Ascending aorta (tissue), 2 donors: ENCODE measurements at regions not wholly inside any gene's neighbourhood (a gene's known extent, or its start where the extent isn't known, plus 50 kb on each side); places are given as distances from the start of the nearest gene placed in this dataset.

Source experiments
- DNase-seq, 2 donors: peaks; one replicate each; pipeline ENCODE4 v3.0.0-alpha.2; 2019; ENCODE audit warnings: low spot score in 2 of 2
- H3K27ac ChIP-seq, 2 donors: fragments of 200-600 bp; sonication (generic); one replicate each; pipeline ENCODE4 v1.5.1; 2016 to 2017; ENCODE audit warnings: mild to moderate bottlenecking in 1 of 2
- H3K27me3 ChIP-seq: fragments of 200-600 bp; sonication (generic); one replicate; pipeline ENCODE4 v1.5.1; 2017
- H3K36me3 ChIP-seq, 2 donors: fragments of 200-600 bp; sonication (generic); one replicate each; pipeline ENCODE4 v1.5.1; 2016
- H3K4me1 ChIP-seq, 2 donors: fragments of 200-600 bp; sonication (generic); one replicate each; pipeline ENCODE4 v1.5.1; 2016 to 2017; ENCODE audit warnings: mild to moderate bottlenecking in 1 of 2
- H3K4me3 ChIP-seq, 2 donors: fragments of 200-600 bp; sonication (generic); one replicate each; pipeline ENCODE4 v1.5.1; 2016 to 2017; ENCODE audit warnings: mild to moderate bottlenecking in 1 of 2
- H3K9me3 ChIP-seq, 2 donors: fragments of 200-600 bp; sonication (generic); one replicate each; pipeline ENCODE4 v1.5.1; 2016
- intact Hi-C: fragments of 100-400 bp; cut with DNase I; formaldehyde crosslinking; loops from one replicate; pipeline ENCODE4 v1.15.1; 2023
- TF ChIP-seq, protein P1 (sequence below), 3 experiments: fragments of 200-600 bp in 2 of 3; fragments of 450-650 bp in 1 of 3; sonication (generic) in 2 of 3; IDR thresholded peaks; one replicate each; pipeline ENCODE4 v1.5.1; 2016 to 2019; ENCODE audit warnings: antibody characterized with exemption in 3 of 3, mild to moderate bottlenecking in 1 of 3, moderate library complexity in 1 of 3

DNA sequence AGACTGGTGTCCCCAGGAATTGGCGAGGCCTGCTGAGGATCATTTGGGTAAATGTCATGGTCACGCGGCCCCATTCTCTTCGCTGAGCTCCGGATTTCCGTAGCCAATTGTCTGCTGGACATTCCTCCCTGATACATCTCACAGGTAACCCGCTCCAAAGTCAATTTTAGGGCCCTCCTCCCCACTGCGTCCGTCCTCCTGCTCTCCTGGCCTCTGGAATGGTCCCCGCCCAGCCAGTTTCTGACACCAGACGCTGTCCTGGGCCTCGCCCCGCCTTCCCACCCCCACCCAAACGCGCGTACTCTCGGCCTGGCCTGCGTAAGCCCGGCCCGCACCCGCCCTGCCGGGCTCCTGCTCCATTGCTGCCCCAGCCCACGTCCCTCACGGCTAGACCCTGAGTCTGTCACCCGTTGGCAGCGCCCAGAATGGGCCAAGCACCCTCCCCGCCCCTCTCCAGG is 202.0 kb downstream of the AUH start:
- Histone ChIP-seq H3K9me3 (no peaks in the 10 kb centered on the region), H3K27me3 (no peaks in the 10 kb centered on the region), H3K36me3 (no peaks in the 10 kb centered on the region), H3K27ac (no peak overlapping the region), H3K4me3 (peak overlapping the region in 1 of 2 donors; percentile 53), H3K4me1 (peaks cover 0 to 7% of the 10 kb centered on the region in 2 donors)
- intact Hi-C loops = no loop called here
- TF ChIP-seq, protein P1, sequence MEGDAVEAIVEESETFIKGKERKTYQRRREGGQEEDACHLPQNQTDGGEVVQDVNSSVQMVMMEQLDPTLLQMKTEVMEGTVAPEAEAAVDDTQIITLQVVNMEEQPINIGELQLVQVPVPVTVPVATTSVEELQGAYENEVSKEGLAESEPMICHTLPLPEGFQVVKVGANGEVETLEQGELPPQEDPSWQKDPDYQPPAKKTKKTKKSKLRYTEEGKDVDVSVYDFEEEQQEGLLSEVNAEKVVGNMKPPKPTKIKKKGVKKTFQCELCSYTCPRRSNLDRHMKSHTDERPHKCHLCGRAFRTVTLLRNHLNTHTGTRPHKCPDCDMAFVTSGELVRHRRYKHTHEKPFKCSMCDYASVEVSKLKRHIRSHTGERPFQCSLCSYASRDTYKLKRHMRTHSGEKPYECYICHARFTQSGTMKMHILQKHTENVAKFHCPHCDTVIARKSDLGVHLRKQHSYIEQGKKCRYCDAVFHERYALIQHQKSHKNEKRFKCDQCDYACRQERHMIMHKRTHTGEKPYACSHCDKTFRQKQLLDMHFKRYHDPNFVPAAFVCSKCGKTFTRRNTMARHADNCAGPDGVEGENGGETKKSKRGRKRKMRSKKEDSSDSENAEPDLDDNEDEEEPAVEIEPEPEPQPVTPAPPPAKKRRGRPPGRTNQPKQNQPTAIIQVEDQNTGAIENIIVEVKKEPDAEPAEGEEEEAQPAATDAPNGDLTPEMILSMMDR (IDR thresholded peaks at IDR 0.05) = no peak
- DNase-seq = no peak

DNA sequence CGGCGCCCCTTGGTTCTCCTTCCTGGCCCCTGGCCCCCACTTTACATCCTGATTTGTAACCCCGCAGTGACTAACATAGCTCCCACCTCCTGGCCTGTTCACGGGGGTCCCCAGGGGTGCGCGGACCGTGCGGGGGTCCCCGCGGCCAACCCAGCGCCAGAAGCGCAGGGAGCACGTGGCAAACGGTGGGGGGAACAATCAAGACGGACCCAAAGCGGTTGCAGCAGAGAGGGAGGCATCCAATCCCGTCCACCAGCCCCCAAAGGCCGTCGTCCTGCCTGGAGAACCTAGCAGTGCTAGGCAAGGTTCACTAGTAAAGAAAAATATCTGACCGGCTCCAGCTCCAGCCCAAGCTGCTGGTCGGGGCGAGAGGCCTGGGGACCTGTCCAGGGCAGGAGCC is 201.5 kb downstream of the AUH start:
- intact Hi-C loops = no loop called here
- Histone ChIP-seq H3K27me3 (no peaks in the 10 kb centered on the region), H3K9me3 (no peaks in the 10 kb centered on the region), H3K4me3 (peak overlapping the region in 1 of 2 donors; percentile 53), H3K4me1 (peaks cover 0 to 7% of the 10 kb centered on the region in 2 donors), H3K27ac (no peak overlapping the region), H3K36me3 (no peaks in the 10 kb centered on the region)
- DNase-seq = peak in 1 of 2 donors; percentile 27
- TF ChIP-seq, protein P1 (IDR thresholded peaks at IDR 0.05) = no peak

DNA sequence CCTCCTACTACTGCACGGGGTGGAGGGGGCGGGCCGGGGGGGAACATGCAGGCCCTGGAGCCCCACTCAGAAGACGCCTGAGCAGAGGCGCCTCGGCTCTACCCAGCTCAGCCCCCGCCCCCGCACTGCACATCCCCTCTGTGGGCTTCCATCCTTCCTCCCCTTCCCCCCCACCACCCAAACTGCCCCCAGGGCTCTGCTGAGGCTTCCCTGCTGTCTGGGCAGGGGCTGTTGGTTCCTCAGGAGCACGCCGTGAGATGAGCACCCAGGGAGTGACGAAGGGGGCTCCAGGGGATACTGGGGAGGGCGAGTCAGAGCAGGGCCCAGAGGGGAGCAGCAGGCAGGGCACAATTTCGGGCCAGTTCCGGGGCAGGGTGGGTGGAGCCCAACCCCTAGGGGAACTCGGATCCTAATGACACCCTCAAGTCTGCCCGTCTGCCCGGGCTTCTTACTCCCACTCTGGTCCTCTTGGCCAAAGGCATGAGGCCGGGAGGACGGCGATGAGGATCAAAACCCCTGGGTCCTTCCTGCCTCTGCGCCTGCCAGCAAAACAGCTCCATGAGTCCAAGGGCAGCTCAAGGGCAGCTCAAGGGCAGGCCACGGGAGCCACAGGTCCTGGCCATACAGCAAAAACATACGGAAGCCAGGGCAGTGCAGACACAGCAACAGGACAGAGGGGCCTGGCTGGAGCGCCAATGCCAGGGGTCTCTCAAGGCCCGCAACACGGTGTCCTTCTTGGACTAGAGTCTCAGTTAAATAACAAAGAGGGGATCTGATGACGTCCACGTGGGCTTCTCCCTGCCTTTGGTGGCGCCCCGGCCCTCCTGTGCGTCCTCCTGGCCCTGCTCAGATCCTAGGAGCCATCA is 200.9 kb downstream of the AUH start:
- no peaks in the 10 kb centered on the region for H3K27me3 ChIP-seq
- intact Hi-C loops = no loop called here
- no peaks in the 10 kb centered on the region for H3K36me3 ChIP-seq
- no peak overlapping the region for H3K27ac ChIP-seq
- no peak for DNase-seq
- no peaks in the 10 kb centered on the region for H3K9me3 ChIP-seq
- peaks cover 0 to 7% of the 10 kb centered on the region in 2 donors for H3K4me1 ChIP-seq
- TF ChIP-seq, protein P1 (IDR thresholded peaks at IDR 0.05) = no peak
- no peak overlapping the region for H3K4me3 ChIP-seq

DNA sequence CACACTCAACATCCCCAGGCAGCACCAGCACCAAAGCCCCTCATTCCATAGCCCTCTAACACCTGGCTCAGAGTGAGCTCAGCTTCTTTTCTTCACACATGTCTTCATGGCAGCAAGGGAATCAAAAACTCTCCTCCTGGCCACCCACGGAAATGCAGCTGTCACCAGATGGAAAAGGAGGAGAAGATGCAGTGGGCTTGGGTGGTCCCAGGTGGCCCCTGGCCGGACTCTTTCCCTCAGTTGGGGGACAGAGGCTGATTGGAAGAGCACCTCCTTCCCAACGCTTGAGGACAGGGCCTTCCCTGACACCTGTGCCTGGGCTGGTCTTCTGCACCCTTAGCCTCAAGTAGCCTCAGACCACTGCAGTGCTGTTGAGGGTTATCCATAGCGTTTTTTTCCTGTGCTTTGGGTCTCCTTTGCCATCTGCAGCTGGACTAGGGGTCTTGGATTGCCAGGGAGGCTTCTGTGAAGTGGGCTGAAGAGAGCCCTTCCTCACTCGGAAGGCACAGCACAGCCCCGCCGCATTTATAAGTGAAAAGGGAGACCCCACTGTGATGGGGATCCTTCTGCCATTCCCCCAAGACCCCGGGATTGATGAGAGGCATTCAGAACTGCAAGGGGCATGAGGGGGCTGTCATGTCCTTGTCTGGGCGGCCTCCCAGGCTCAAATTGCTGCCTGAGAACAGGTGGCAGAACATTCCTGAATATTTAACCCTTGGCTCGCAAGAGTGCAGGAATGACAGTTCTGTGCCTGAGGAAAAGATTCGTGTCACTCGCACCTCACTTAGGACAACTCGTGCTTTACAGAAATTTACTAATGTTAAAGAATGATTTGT is 200.0 kb downstream of the AUH start:
- TF ChIP-seq, protein P1 (IDR thresholded peaks at IDR 0.05) = no peak
- Histone ChIP-seq H3K27me3 (no peaks in the 10 kb centered on the region), H3K4me3 (no peak overlapping the region), H3K36me3 (no peaks in the 10 kb centered on the region), H3K4me1 (peaks cover 0 to 7% of the 10 kb centered on the region in 2 donors), H3K9me3 (no peaks in the 10 kb centered on the region), H3K27ac (no peak overlapping the region)
- DNase-seq = peak in 1 of 2 donors; percentile 49
- intact Hi-C loops = no loop called here

DNA sequence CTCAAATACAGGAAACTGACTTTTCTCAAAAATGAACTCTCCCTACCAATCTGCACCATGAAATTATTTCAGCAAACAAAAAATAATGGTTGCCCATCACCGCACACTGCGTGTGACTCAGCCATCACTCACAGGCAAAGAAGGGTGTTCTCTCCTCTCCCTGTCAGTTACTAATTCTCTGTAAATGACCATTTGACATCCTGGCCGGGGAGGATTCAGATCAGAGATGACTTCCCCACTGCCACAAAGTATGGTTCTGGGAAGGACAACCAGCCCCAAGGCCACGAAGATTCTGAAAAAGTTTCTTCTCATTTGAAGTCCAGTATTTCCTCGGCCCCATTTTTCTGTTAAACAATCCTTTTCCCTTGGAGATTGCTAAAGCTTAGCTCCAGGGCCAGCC is 199.4 kb downstream of the AUH start:
- intact Hi-C loops = no loop called here
- Histone ChIP-seq H3K4me3 (no peak overlapping the region), H3K36me3 (no peaks in the 10 kb centered on the region), H3K9me3 (no peaks in the 10 kb centered on the region), H3K27me3 (no peaks in the 10 kb centered on the region), H3K27ac (peak overlapping the region in 1 of 2 donors; percentile 42), H3K4me1 (peaks cover 0 to 7% of the 10 kb centered on the region in 2 donors)
- TF ChIP-seq, protein P1 (IDR thresholded peaks at IDR 0.05) = no peak
- DNase-seq = peak in 1 of 2 donors; percentile 53
